Large intestine (tissue), 3 donors: ENCODE measurements at regions not wholly inside any gene's neighbourhood (a gene's known extent, or its start where the extent isn't known, plus 50 kb on each side); places are given as distances from the start of the nearest gene placed in this dataset.

Source experiments
- DNase-seq, 2 donors: peaks; one replicate each; pipeline versions ENCODE4 v3.0.0 to v3.0.0-alpha.2; 2013
- H3K27ac ChIP-seq: one replicate; pipeline ENCODE4 v1.5.1; 2013; ENCODE audit warnings: low read length
- H3K27me3 ChIP-seq: 2 replicates; pipeline ENCODE4 v1.6.1; 2013; ENCODE audit warnings: low read length; ENCODE audit not compliant: control insufficient read depth, insufficient read depth
- H3K36me3 ChIP-seq: 2 replicates; pipeline ENCODE4 v1.6.1; 2013; ENCODE audit warnings: low read length; ENCODE audit not compliant: control insufficient read depth, insufficient read depth
- H3K4me1 ChIP-seq: one replicate; pipeline ENCODE4 v1.6.1; 2013; ENCODE audit warnings: low read length; ENCODE audit not compliant: control insufficient read depth, insufficient read depth
- H3K4me3 ChIP-seq: one replicate; pipeline ENCODE4 v1.5.1; 2013; ENCODE audit warnings: low read length
- H3K9me3 ChIP-seq: one replicate; pipeline ENCODE4 v1.6.1; 2013; ENCODE audit warnings: mild to moderate bottlenecking, low read depth, low read length, moderate library complexity; ENCODE audit not compliant: control insufficient read depth
- WGBS: methylation state at CpG from one replicate; pipeline ENCODE4 v1.1.5; 2013; ENCODE audit warnings: low lambda C conversion rate; ENCODE audit not compliant: insufficient coverage; 5-methylcytosine and 5-hydroxymethylcytosine counted together

DNA sequence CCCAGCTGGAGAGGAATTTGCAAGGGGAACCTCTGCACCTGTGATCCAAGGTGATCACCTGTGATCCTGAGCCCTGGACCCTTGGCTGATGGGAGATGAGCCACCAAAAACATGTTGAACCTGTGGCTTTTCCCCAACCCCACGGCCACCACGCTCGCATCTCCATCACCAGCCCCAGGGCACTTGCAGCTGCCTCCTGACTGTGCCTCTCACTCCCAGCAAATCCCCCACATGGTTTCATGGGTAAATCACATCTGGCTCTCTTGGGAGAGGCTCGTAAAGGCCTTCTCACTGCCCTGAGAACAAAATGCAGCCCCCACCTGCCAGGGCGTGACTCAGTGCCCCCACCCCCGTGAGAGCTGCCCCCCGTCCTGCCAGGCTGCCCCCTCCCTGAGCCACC is 76.0 kb downstream of the RFLNA start:
- Histone ChIP-seq H3K27me3 (no peaks in the 10 kb centered on the region), H3K36me3 (peaks cover 83% of the 10 kb centered on the region), H3K4me3 (no peak overlapping the region), H3K9me3 (peaks cover 3% of the 10 kb centered on the region), H3K27ac (no peak overlapping the region), H3K4me1 (peaks cover 18% of the 10 kb centered on the region)
- no CpG with 5 or more reads among the region's 7 CpGs for WGBS
- DNase-seq, result no peak

DNA sequence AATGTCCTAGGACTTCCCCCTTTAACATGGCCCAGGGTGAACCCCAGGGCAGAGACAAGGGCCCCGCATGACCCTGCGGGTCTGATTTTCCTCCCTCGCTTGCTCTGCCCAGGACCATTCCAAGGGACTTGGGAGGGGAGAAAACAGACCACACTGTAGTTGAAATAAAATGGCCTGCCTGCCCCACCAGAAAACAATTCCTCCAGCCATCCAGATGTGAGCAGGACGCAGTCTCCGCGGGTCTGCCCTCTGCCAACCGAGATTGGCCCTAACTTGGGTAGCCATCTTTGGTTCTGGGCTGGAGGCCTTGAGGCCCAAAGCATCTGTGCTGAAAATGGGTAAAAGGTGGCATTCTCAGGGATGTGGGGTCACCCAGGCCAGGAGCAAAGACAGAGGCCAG is 75.5 kb downstream of the RFLNA start:
- DNase-seq, result no peak
- Histone ChIP-seq H3K9me3 (peaks cover 3% of the 10 kb centered on the region), H3K27me3 (no peaks in the 10 kb centered on the region), H3K36me3 (peaks cover 82% of the 10 kb centered on the region), H3K27ac (peak overlapping the region; percentile 52), H3K4me3 (no peak overlapping the region), H3K4me1 (peaks cover 18% of the 10 kb centered on the region)
- no CpG with 5 or more reads among the region's 7 CpGs for WGBS

DNA sequence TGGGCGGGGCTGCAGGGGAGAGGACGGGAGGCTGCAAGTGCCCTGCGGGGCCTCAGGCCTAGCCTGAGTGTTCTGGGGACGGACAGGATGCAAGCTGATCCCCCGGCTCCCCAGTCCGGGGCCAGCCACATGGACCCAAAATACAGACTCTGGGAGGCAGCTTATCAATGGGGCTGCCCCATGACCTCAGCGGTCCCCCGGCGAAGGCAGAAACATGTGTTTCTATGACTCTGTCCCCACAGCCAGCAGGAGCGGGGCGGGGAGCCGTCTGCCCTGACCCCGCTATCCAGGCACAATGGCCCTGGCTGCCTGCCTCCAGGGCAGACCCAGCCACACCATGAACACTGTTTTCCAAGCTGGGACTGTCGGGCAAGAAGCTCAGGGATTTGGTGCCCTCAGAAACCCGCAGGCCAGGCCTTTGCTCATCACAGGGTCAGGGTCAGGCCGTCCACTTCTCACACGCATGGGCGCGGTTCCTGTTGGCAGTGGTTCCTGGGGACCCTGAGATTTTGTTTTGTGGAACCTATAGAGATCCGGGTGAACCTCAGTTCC is 75.0 kb downstream of the RFLNA start:
- H3K4me1 ChIP-seq, result peaks cover 18% of the 10 kb centered on the region

DNA sequence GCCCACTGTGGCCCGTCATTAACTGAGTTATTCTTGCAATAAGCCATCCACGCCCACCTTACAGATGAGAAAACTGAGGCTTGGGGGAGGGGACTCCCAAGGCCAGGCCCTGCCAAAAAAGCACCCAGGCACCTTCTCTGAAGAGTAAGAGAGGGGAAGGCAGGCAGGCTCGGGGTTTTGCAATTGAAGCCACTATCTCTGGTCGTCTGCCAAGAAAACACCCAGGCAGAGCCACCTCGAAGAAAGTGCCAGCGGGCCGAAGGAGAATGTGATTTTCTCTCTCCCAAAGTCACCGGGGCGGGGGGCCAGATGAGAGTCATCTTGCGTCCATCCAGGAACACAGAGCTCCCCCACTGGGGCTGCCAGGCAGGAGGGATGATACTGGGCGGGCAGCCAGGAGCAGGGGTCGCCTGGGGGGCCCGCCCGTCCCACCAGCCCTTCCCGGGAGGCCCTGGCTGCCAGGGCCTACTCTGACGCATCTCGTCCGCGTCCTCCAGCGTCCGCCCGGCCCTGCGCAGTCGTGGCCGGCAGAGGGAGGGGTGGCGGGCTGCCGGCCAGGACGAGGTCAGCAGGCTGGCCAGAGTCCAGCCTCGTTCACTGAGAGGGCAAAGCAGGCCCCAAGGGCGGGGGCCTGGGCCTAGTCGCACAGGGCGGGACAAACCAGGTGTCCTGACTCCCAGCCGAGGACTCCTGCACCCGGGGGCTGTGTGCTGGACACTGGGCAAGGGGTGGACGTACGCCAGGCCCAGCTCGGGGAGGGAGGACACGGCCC is 74.3 kb downstream of the RFLNA start:
- peaks cover 82% of the 10 kb centered on the region for H3K36me3 ChIP-seq
- no peak overlapping the region for H3K4me3 ChIP-seq
- H3K27ac ChIP-seq, result peak overlapping the region; percentile 52
- WGBS, result no CpG with 5 or more reads among the region's 38 CpGs
- peaks cover 3% of the 10 kb centered on the region for H3K9me3 ChIP-seq
- peak; percentile 80 to 82 for DNase-seq
- H3K4me1 ChIP-seq, result peaks cover 18% of the 10 kb centered on the region
- no peaks in the 10 kb centered on the region for H3K27me3 ChIP-seq

More for the DNA sequence above, 75.0 kb downstream of the RFLNA start:
- peak overlapping the region; percentile 52 for H3K27ac ChIP-seq
- DNase-seq, result no peak
- H3K4me3 ChIP-seq, result no peak overlapping the region
- H3K36me3 ChIP-seq, result peaks cover 82% of the 10 kb centered on the region
- WGBS, result no CpG with 5 or more reads among the region's 20 CpGs
- H3K27me3 ChIP-seq, result no peaks in the 10 kb centered on the region
- peaks cover 3% of the 10 kb centered on the region for H3K9me3 ChIP-seq

DNA sequence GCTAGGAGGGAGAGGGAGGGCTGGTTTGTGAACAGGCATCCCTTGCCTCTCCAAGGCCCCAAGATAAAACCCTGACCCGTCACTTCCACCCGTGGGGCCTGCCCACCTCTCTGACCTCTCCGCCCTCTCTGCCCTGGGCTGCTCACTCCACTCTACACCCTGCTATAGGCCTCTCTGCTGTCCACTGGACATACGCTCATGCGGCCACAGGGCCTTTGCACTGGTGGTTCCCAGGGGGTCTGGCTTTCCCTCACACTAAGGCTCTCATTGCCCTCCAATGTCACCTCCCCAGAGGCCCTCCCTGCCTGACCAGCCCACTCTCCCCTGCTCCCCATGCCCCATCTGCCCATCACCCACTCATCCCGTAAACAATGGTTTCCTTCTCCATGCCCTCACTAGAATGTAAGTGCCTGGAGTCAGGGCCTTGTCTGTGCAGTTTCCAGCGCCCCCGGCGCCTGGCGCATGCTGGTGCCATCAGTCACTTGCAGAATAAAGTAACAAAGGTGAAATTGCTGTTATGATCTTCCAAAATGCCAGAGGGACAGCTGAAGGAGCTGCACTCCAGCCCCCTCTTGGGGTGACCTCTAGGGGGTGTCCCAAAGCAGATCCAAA is 73.6 kb downstream of the RFLNA start:
- Histone ChIP-seq H3K36me3 (peaks cover 83% of the 10 kb centered on the region), H3K9me3 (peaks cover 3% of the 10 kb centered on the region), H3K27ac (peak overlapping the region; percentile 52), H3K4me3 (no peak overlapping the region), H3K27me3 (no peaks in the 10 kb centered on the region), H3K4me1 (peaks cover 18% of the 10 kb centered on the region)
- WGBS, result no CpG with 5 or more reads among the region's 10 CpGs
- no peak for DNase-seq

DNA sequence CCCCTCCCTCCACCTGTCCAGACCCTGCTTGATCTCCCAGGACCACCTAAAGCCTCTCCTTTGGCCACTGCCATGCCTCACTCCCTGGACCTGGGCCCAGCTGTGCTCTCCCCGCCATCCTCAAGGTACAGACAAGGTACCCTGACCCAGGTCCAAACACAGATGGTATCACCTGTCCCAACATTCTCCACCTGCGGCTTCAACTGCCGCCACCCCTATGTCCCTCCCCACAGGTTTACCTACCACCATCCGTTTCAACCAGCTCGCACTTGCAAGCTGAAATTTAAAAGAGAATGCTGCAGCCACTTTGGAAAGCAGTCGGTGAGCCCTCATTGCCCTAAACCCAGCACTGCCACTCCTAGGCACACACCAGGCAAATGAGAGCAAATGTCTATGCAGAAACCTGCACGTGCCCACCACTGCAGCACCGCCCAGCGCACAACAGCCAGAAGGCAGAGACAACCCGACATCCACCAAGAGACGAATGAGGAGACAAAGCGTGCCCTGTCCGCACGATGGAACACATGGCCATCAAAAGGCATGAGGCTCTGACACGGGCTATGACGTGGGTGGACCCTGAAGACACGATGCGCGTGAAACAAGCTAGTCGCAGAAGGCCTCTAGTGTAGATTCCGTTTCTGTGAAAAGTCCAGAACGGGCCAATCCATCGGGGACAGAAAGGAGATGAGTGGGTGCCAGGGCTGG is 71.0 kb downstream of the RFLNA start:
- 95% methylated on average over 4 of the region's 23 CpGs for WGBS
- H3K36me3 ChIP-seq, result peaks cover 83% of the 10 kb centered on the region
- no peaks in the 10 kb centered on the region for H3K27me3 ChIP-seq
- DNase-seq, result no peak
- peaks cover 3% of the 10 kb centered on the region for H3K9me3 ChIP-seq
- no peak overlapping the region for H3K4me3 ChIP-seq
- H3K27ac ChIP-seq, result no peak overlapping the region
- peaks cover 25% of the 10 kb centered on the region for H3K4me1 ChIP-seq
